ENCODE measurements at regions not wholly inside any gene's neighbourhood (a gene's known extent, or its start where the extent isn't known, plus 50 kb on each side); places are given as distances from the start of the nearest gene placed in this dataset.

GRCh38 chr1:172948457-172948856, 102.3 kb downstream of the TNFSF18 start:
- no peaks in the 10 kb centered on the region for H3K9me2 ChIP-seq (replicated peaks; ENCODE audit: control insufficient read depth, low read length)
- H3K9me3 ChIP-seq (ENCODE audit: control insufficient read depth, insufficient read depth, low read length) = no peaks in the 10 kb centered on the region
- H3F3A ChIP-seq (ENCODE audit: control insufficient read depth, insufficient read depth) = no peaks in the 10 kb centered on the region
- H3K4me2 ChIP-seq (ENCODE audit: low read length) = no peak overlapping the region
- H4K20me1 ChIP-seq (ENCODE audit: control insufficient read depth, insufficient read depth, low read depth, low read length) = no peaks in the 10 kb centered on the region
- no peaks in the 10 kb centered on the region for H3K36me3 ChIP-seq (ENCODE audit: control insufficient read depth, low read length)
- no peaks in the 10 kb centered on the region for H3K4me1 ChIP-seq (ENCODE audit: control insufficient read depth, low read length)
- H3K27me3 ChIP-seq (ENCODE audit: control insufficient read depth, low read length) = no peaks in the 10 kb centered on the region
- H3K79me2 ChIP-seq (ENCODE audit: control insufficient read depth, low read length) = no peaks in the 10 kb centered on the region
- no peak overlapping the region for H3K27ac ChIP-seq (ENCODE audit: low read depth, low read length)
- no peak overlapping the region for H3K4me3 ChIP-seq (ENCODE audit: low read length)
- no peak for TF ChIP-seq EZH2phosphoT487 (IDR thresholded peaks at IDR 0.05; ENCODE audit: borderline replicate concordance, low read length)
- TF ChIP-seq, protein P1, sequence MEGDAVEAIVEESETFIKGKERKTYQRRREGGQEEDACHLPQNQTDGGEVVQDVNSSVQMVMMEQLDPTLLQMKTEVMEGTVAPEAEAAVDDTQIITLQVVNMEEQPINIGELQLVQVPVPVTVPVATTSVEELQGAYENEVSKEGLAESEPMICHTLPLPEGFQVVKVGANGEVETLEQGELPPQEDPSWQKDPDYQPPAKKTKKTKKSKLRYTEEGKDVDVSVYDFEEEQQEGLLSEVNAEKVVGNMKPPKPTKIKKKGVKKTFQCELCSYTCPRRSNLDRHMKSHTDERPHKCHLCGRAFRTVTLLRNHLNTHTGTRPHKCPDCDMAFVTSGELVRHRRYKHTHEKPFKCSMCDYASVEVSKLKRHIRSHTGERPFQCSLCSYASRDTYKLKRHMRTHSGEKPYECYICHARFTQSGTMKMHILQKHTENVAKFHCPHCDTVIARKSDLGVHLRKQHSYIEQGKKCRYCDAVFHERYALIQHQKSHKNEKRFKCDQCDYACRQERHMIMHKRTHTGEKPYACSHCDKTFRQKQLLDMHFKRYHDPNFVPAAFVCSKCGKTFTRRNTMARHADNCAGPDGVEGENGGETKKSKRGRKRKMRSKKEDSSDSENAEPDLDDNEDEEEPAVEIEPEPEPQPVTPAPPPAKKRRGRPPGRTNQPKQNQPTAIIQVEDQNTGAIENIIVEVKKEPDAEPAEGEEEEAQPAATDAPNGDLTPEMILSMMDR (IDR thresholded peaks at IDR 0.05; ENCODE audit: low read depth, low read length, poor library complexity, severe bottlenecking) = no peak

DNA sequence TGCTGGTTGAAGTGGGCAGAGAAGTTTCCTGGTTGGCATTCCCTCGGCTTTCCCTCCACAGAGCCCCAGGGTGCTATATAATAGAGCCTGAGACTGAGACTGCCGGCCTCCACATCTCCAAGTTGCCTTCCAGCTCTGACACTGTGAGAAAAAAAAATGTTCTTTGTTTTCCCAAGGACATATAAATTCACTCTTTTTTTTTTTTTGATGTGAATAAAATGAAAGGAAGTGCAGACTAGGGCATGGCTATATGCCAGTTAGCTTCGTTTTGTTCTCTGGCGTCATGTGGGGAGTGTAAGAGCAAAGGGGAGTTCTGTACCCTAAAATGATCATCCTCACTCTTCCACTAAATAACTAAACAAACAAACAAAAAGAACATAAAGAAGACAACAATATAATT, 101.6 kb downstream of the TNFSF18 start:
- Histone ChIP-seq H3K79me2 (ENCODE audit: control insufficient read depth, low read length) (no peaks in the 10 kb centered on the region), H3K4me2 (ENCODE audit: low read length) (no peak overlapping the region), H3F3A (ENCODE audit: control insufficient read depth, insufficient read depth) (no peaks in the 10 kb centered on the region), H3K4me1 (ENCODE audit: control insufficient read depth, low read length) (no peaks in the 10 kb centered on the region), H3K9me2 (replicated peaks; ENCODE audit: control insufficient read depth, low read length) (no peaks in the 10 kb centered on the region), H3K27ac (ENCODE audit: low read depth, low read length) (no peak overlapping the region), H3K4me3 (ENCODE audit: low read length) (no peak overlapping the region), H3K36me3 (ENCODE audit: control insufficient read depth, low read length) (no peaks in the 10 kb centered on the region), H3K9me3 (ENCODE audit: control insufficient read depth, insufficient read depth, low read length) (no peaks in the 10 kb centered on the region), H3K27me3 (ENCODE audit: control insufficient read depth, low read length) (no peaks in the 10 kb centered on the region), H4K20me1 (ENCODE audit: control insufficient read depth, insufficient read depth, low read depth, low read length) (no peaks in the 10 kb centered on the region)
- TF ChIP-seq, protein P1 (IDR thresholded peaks at IDR 0.05; ENCODE audit: low read depth, low read length, poor library complexity, severe bottlenecking) = no peak
- TF ChIP-seq EZH2phosphoT487 (IDR thresholded peaks at IDR 0.05; ENCODE audit: borderline replicate concordance, low read length) = no peak

GRCh38 chr1:172950528-172950927, 100.2 kb downstream of the TNFSF18 start:
- Histone ChIP-seq H3K9me3 (ENCODE audit: control insufficient read depth, insufficient read depth, low read length) (no peaks in the 10 kb centered on the region), H3K36me3 (ENCODE audit: control insufficient read depth, low read length) (no peaks in the 10 kb centered on the region)

More at GRCh38 chr1:172950528-172950927, 100.2 kb downstream of the TNFSF18 start:
- H3F3A ChIP-seq (ENCODE audit: control insufficient read depth, insufficient read depth) = no peaks in the 10 kb centered on the region
- no peaks in the 10 kb centered on the region for H3K27me3 ChIP-seq (ENCODE audit: control insufficient read depth, low read length)
- H3K4me3 ChIP-seq (ENCODE audit: low read length) = no peak overlapping the region
- no peaks in the 10 kb centered on the region for H3K9me2 ChIP-seq (replicated peaks; ENCODE audit: control insufficient read depth, low read length)
- no peaks in the 10 kb centered on the region for H3K79me2 ChIP-seq (ENCODE audit: control insufficient read depth, low read length)
- H3K4me2 ChIP-seq (ENCODE audit: low read length) = no peak overlapping the region
- no peak for TF ChIP-seq EZH2phosphoT487 (IDR thresholded peaks at IDR 0.05; ENCODE audit: borderline replicate concordance, low read length)
- TF ChIP-seq, protein P1 (IDR thresholded peaks at IDR 0.05; ENCODE audit: low read depth, low read length, poor library complexity, severe bottlenecking) = no peak
- H3K4me1 ChIP-seq (ENCODE audit: control insufficient read depth, low read length) = no peaks in the 10 kb centered on the region
- no peak overlapping the region for H3K27ac ChIP-seq (ENCODE audit: low read depth, low read length)
- no peaks in the 10 kb centered on the region for H4K20me1 ChIP-seq (ENCODE audit: control insufficient read depth, insufficient read depth, low read depth, low read length)
